LHCN-M2 (cell line): ENCODE measurements at regions not wholly inside any gene's neighbourhood (a gene's known extent, or its start where the extent isn't known, plus 50 kb on each side); places are given as distances from the start of the nearest gene placed in this dataset.

Source experiments
- DNase-seq: peaks from one replicate; pipeline ENCODE4 v3.0.0-alpha.2; 2012; ENCODE audit warnings: low read depth

- DNase-seq, result no peak
Measured at GRCh38 chr11:36933481-36933880, 335.4 kb upstream of the RAG2 start.

GRCh38 chr11:36931139-36931538, 333.1 kb upstream of the RAG2 start:
- DNase-seq, result no peak

GRCh38 chr11:36930256-36930655, 332.2 kb upstream of the RAG2 start:
- DNase-seq, result no peak

- DNase-seq, result no peak
Measured at GRCh38 chr11:36929401-36929800, 331.4 kb upstream of the RAG2 start.

- DNase-seq, result no peak
Measured at GRCh38 chr11:36928621-36929020, 330.6 kb upstream of the RAG2 start.

GRCh38 chr11:36899800-36900199, 301.8 kb upstream of the RAG2 start:
- no peak for DNase-seq

GRCh38 chr11:36890841-36891240, 292.8 kb upstream of the RAG2 start:
- DNase-seq, result no peak

GRCh38 chr11:36890121-36890679, 292.2 kb upstream of the RAG2 start:
- no peak for DNase-seq

GRCh38 chr11:36885154-36885553, 287.1 kb upstream of the RAG2 start:
- DNase-seq, result no peak

GRCh38 chr11:36878737-36879136, 280.7 kb upstream of the RAG2 start:
- no peak for DNase-seq

- DNase-seq, result no peak
Measured at GRCh38 chr11:36877149-36877548, 279.1 kb upstream of the RAG2 start.

- DNase-seq, result no peak
Measured at GRCh38 chr11:36876266-36876665, 278.2 kb upstream of the RAG2 start.

- no peak for DNase-seq
Measured at GRCh38 chr11:36874291-36874690, 276.3 kb upstream of the RAG2 start.

GRCh38 chr11:36870361-36870760, 272.3 kb upstream of the RAG2 start:
- no peak for DNase-seq

GRCh38 chr11:36868380-36868779, 270.3 kb upstream of the RAG2 start:
- DNase-seq, result no peak

GRCh38 chr11:36865846-36866245, 267.8 kb upstream of the RAG2 start:
- no peak for DNase-seq

- no peak for DNase-seq
Measured at GRCh38 chr11:36854875-36855274, 256.8 kb upstream of the RAG2 start.

- no peak for DNase-seq
Measured at GRCh38 chr11:36848660-36849059, 250.6 kb upstream of the RAG2 start.

GRCh38 chr11:36840378-36840777, 242.3 kb upstream of the RAG2 start:
- no peak for DNase-seq

- DNase-seq, result no peak
Measured at GRCh38 chr11:36837831-36838437, 239.9 kb upstream of the RAG2 start.

- DNase-seq, result no peak
Measured at GRCh38 chr11:36825251-36825650, 227.2 kb upstream of the RAG2 start.

GRCh38 chr11:36824349-36824748, 226.3 kb upstream of the RAG2 start:
- no peak for DNase-seq

GRCh38 chr11:36822829-36823228, 224.8 kb upstream of the RAG2 start:
- no peak for DNase-seq

GRCh38 chr11:36818410-36818809, 220.4 kb upstream of the RAG2 start:
- DNase-seq, result no peak
